ENCODE measurements at regions not wholly inside any gene's neighbourhood (a gene's known extent, or its start where the extent isn't known, plus 50 kb on each side); places are given as distances from the start of the nearest gene placed in this dataset.

- intact Hi-C loops (cut with micrococcal nuclease): no loop called here
- Mint-ChIP-seq H3K36me3 (ENCODE audit: low read depth) (no peaks in the 10 kb centered on the region), H3K27ac (no peak overlapping the region), H3K4me1 (ENCODE audit: low read depth) (no peaks in the 10 kb centered on the region), H3K27me3 (ENCODE audit: low read depth) (peaks cover 3% of the 10 kb centered on the region), H3K9me3 (no peaks in the 10 kb centered on the region), H3K4me3 (ENCODE audit: low read depth) (no peak overlapping the region)
- no peak for DNase-seq (ENCODE audit: low spot score)
Observed at GRCh38 chr4:174086829-174087799, 196.4 kb downstream of the FBXO8 start.

- no peak overlapping the region for H3K4me3 Mint-ChIP-seq (ENCODE audit: low read depth)
- H3K27me3 Mint-ChIP-seq (ENCODE audit: low read depth): peaks cover 3% of the 10 kb centered on the region
- intact Hi-C loops (cut with micrococcal nuclease): no loop called here
- H3K9me3 Mint-ChIP-seq: no peaks in the 10 kb centered on the region
- no peak for DNase-seq (ENCODE audit: low spot score)
- no peak overlapping the region for H3K27ac Mint-ChIP-seq
- no peaks in the 10 kb centered on the region for H3K36me3 Mint-ChIP-seq (ENCODE audit: low read depth)
- H3K4me1 Mint-ChIP-seq (ENCODE audit: low read depth): no peaks in the 10 kb centered on the region
Observed at GRCh38 chr4:174084981-174085380, 198.5 kb downstream of the FBXO8 start.

- H3K4me3 Mint-ChIP-seq (ENCODE audit: low read depth): no peak overlapping the region
- DNase-seq (ENCODE audit: low spot score): no peak
- H3K27ac Mint-ChIP-seq: no peak overlapping the region
- H3K27me3 Mint-ChIP-seq (ENCODE audit: low read depth): peaks cover 3% of the 10 kb centered on the region
- H3K9me3 Mint-ChIP-seq: no peaks in the 10 kb centered on the region
- intact Hi-C loops (cut with micrococcal nuclease): no loop called here
- H3K4me1 Mint-ChIP-seq (ENCODE audit: low read depth): no peaks in the 10 kb centered on the region
- H3K36me3 Mint-ChIP-seq (ENCODE audit: low read depth): no peaks in the 10 kb centered on the region
Observed at GRCh38 chr4:174084542-174084941, 198.9 kb downstream of the FBXO8 start.

- intact Hi-C loops (cut with micrococcal nuclease): no loop called here
- Mint-ChIP-seq H3K27ac (no peak overlapping the region), H3K4me1 (ENCODE audit: low read depth) (no peaks in the 10 kb centered on the region), H3K36me3 (ENCODE audit: low read depth) (no peaks in the 10 kb centered on the region), H3K27me3 (ENCODE audit: low read depth) (no peaks in the 10 kb centered on the region), H3K4me3 (ENCODE audit: low read depth) (no peak overlapping the region), H3K9me3 (no peaks in the 10 kb centered on the region)
- DNase-seq (ENCODE audit: low spot score): no peak
Observed at GRCh38 chr4:174080361-174080760, 203.1 kb downstream of the FBXO8 start.

GRCh38 chr4:174071595-174071994 lies 211.9 kb downstream of the FBXO8 start:
- Mint-ChIP-seq H3K36me3 (ENCODE audit: low read depth) (no peaks in the 10 kb centered on the region), H3K27ac (no peak overlapping the region), H3K4me3 (ENCODE audit: low read depth) (no peak overlapping the region), H3K27me3 (ENCODE audit: low read depth) (no peaks in the 10 kb centered on the region), H3K9me3 (no peaks in the 10 kb centered on the region), H3K4me1 (ENCODE audit: low read depth) (no peaks in the 10 kb centered on the region)
- DNase-seq (ENCODE audit: low spot score): no peak
- intact Hi-C loops (cut with micrococcal nuclease): no loop called here

GRCh38 chr4:174069848-174070330 lies 213.6 kb downstream of the FBXO8 start:
- no peaks in the 10 kb centered on the region for H3K9me3 Mint-ChIP-seq
- no peaks in the 10 kb centered on the region for H3K27me3 Mint-ChIP-seq (ENCODE audit: low read depth)
- intact Hi-C loops (cut with micrococcal nuclease): no loop called here
- DNase-seq (ENCODE audit: low spot score): no peak
- H3K4me1 Mint-ChIP-seq (ENCODE audit: low read depth): no peaks in the 10 kb centered on the region
- no peak overlapping the region for H3K4me3 Mint-ChIP-seq (ENCODE audit: low read depth)
- no peak overlapping the region for H3K27ac Mint-ChIP-seq
- no peaks in the 10 kb centered on the region for H3K36me3 Mint-ChIP-seq (ENCODE audit: low read depth)

- Mint-ChIP-seq H3K9me3 (no peaks in the 10 kb centered on the region), H3K4me1 (ENCODE audit: low read depth) (no peaks in the 10 kb centered on the region), H3K27ac (no peak overlapping the region), H3K36me3 (ENCODE audit: low read depth) (no peaks in the 10 kb centered on the region), H3K27me3 (ENCODE audit: low read depth) (no peaks in the 10 kb centered on the region), H3K4me3 (ENCODE audit: low read depth) (no peak overlapping the region)
- intact Hi-C loops (cut with micrococcal nuclease): no loop called here
- no peak for DNase-seq (ENCODE audit: low spot score)
Observed at GRCh38 chr4:174066611-174067205, 216.8 kb downstream of the FBXO8 start.

- Mint-ChIP-seq H3K9me3 (no peaks in the 10 kb centered on the region), H3K4me3 (ENCODE audit: low read depth) (no peak overlapping the region), H3K27me3 (ENCODE audit: low read depth) (no peaks in the 10 kb centered on the region), H3K36me3 (ENCODE audit: low read depth) (no peaks in the 10 kb centered on the region), H3K4me1 (ENCODE audit: low read depth) (peaks cover 5% of the 10 kb centered on the region), H3K27ac (no peak overlapping the region)
- intact Hi-C loops (cut with micrococcal nuclease): no loop called here
- DNase-seq (ENCODE audit: low spot score): no peak
Observed at GRCh38 chr4:174062831-174063230, 220.6 kb downstream of the FBXO8 start.

GRCh38 chr4:174061026-174061425 lies 222.4 kb downstream of the FBXO8 start:
- intact Hi-C loops (cut with micrococcal nuclease): no loop called here
- Mint-ChIP-seq H3K4me1 (ENCODE audit: low read depth) (peaks cover 7% of the 10 kb centered on the region), H3K27me3 (ENCODE audit: low read depth) (no peaks in the 10 kb centered on the region), H3K36me3 (ENCODE audit: low read depth) (no peaks in the 10 kb centered on the region), H3K27ac (no peak overlapping the region), H3K9me3 (no peaks in the 10 kb centered on the region), H3K4me3 (ENCODE audit: low read depth) (no peak overlapping the region)
- no peak for DNase-seq (ENCODE audit: low spot score)

GRCh38 chr4:174058846-174059245 lies 224.6 kb downstream of the FBXO8 start:
- Mint-ChIP-seq H3K36me3 (ENCODE audit: low read depth) (no peaks in the 10 kb centered on the region), H3K27ac (no peak overlapping the region), H3K4me3 (ENCODE audit: low read depth) (no peak overlapping the region), H3K27me3 (ENCODE audit: low read depth) (no peaks in the 10 kb centered on the region), H3K4me1 (ENCODE audit: low read depth) (peaks cover 7% of the 10 kb centered on the region), H3K9me3 (no peaks in the 10 kb centered on the region)
- DNase-seq (ENCODE audit: low spot score): no peak
- intact Hi-C loops (cut with micrococcal nuclease): no loop called here

- Mint-ChIP-seq H3K27ac (no peak overlapping the region), H3K4me3 (ENCODE audit: low read depth) (no peak overlapping the region), H3K4me1 (ENCODE audit: low read depth) (peaks cover 7% of the 10 kb centered on the region), H3K36me3 (ENCODE audit: low read depth) (no peaks in the 10 kb centered on the region), H3K9me3 (no peaks in the 10 kb centered on the region), H3K27me3 (ENCODE audit: low read depth) (no peaks in the 10 kb centered on the region)
- intact Hi-C loops (cut with micrococcal nuclease): no loop called here
- DNase-seq (ENCODE audit: low spot score): no peak
Observed at GRCh38 chr4:174056959-174057358, 226.5 kb downstream of the FBXO8 start.

- no peak for DNase-seq (ENCODE audit: low spot score)
- Mint-ChIP-seq H3K4me3 (ENCODE audit: low read depth) (no peak overlapping the region), H3K27ac (no peak overlapping the region), H3K27me3 (ENCODE audit: low read depth) (no peaks in the 10 kb centered on the region), H3K36me3 (ENCODE audit: low read depth) (no peaks in the 10 kb centered on the region), H3K4me1 (ENCODE audit: low read depth) (peaks cover 7% of the 10 kb centered on the region), H3K9me3 (no peaks in the 10 kb centered on the region)
- intact Hi-C loops (cut with micrococcal nuclease): no loop called here
Observed at GRCh38 chr4:174055344-174055743, 228.1 kb downstream of the FBXO8 start.

- Mint-ChIP-seq H3K9me3 (no peaks in the 10 kb centered on the region), H3K27ac (no peak overlapping the region), H3K4me3 (ENCODE audit: low read depth) (no peak overlapping the region), H3K4me1 (ENCODE audit: low read depth) (peaks cover 7% of the 10 kb centered on the region), H3K27me3 (ENCODE audit: low read depth) (no peaks in the 10 kb centered on the region), H3K36me3 (ENCODE audit: low read depth) (no peaks in the 10 kb centered on the region)
- DNase-seq (ENCODE audit: low spot score): no peak
- intact Hi-C loops (cut with micrococcal nuclease): no loop called here
Observed at GRCh38 chr4:174053895-174054294, 229.6 kb downstream of the FBXO8 start.
